T-cell (primary cell): ENCODE measurements at regions not wholly inside any gene's neighbourhood (a gene's known extent, or its start where the extent isn't known, plus 50 kb on each side); places are given as distances from the start of the nearest gene placed in this dataset.
A peak's percentile ranks its signal among the peaks of the same experiment; 100 is the strongest.

Experiments
- ATAC-seq, 4 experiments: fragments of 200-7000 bp in 3 of 4; fragments of 150-1000 bp in 1 of 4; cut with Tn5 transposase; replicated peaks in 1 of 4; 1 replicate in 3 of 4; 2 replicates in 1 of 4; pipeline ENCODE4 v1.10.0; 2021; ENCODE audit warnings: moderate library complexity in 3 of 4, mild to moderate bottlenecking in 2 of 4, moderate number of reproducible peaks in 1 of 4
- CTCF ChIA-PET, 2 donors: fragments of 300-600 bp; sonication (Branson Sonifier 250); formaldehyde crosslinking; loops; one replicate each; lab custom pipeline; 2022; ENCODE audit warnings: antibody characterized with exemption in 2 of 2; lab: Charles Lee
- POLR2A ChIA-PET, 2 donors: fragments of 300-600 bp; sonication (Branson Sonifier 250); formaldehyde crosslinking; loops; one replicate each; lab custom pipeline; 2022; ENCODE audit warnings: antibody characterized with exemption in 2 of 2; lab: Charles Lee
- DNase-seq, 35 experiments: peaks; one replicate each; pipeline versions ENCODE4 v3.0.0 to v3.0.0-alpha.2; 2013 to 2023
- H3K27ac ChIP-seq: one replicate; pipeline ENCODE4 v1.5.1; 2013; ENCODE audit warnings: low read length
- H3K27me3 ChIP-seq, 2 experiments: replicated peaks in 1 of 2; 1 replicate in 1 of 2; 2 replicates in 1 of 2; pipeline versions ENCODE4 v1.6.1 to v1.7.0; 2013; ENCODE audit warnings: low read length in 1 of 2, mixed read lengths in 1 of 2; ENCODE audit not compliant: control insufficient read depth in 2 of 2, insufficient read depth in 2 of 2; ENCODE audit errors: extremely low read depth in 1 of 2
- H3K36me3 ChIP-seq, 2 donors: 1 replicate in 1 of 2; 2 replicates in 1 of 2; pipeline versions ENCODE4 v1.6.1 to v1.7.0; 2013; ENCODE audit warnings: low read length in 1 of 2; ENCODE audit not compliant: control insufficient read depth in 2 of 2, insufficient read depth in 1 of 2; ENCODE audit errors: extremely low read depth in 1 of 2
- H3K4me1 ChIP-seq, 2 experiments: 1 replicate in 1 of 2; 2 replicates in 1 of 2; pipeline versions ENCODE4 v1.6.1 to v1.7.0; 2013; ENCODE audit warnings: low read length in 2 of 2, mixed read lengths in 1 of 2; ENCODE audit not compliant: insufficient read depth in 2 of 2, control insufficient read depth in 1 of 2; ENCODE audit errors: extremely low read depth in 1 of 2
- H3K4me3 ChIP-seq, 2 donors: 1 replicate in 1 of 2; 2 replicates in 1 of 2; pipeline versions ENCODE4 v1.5.1 to v1.7.0; 2013; ENCODE audit warnings: mild to moderate bottlenecking in 2 of 2, low read length in 1 of 2, moderate library complexity in 1 of 2; ENCODE audit not compliant: control insufficient read depth in 1 of 2; ENCODE audit errors: extremely low read depth in 1 of 2
- H3K9me3 ChIP-seq: 2 replicates; pipeline ENCODE4 v1.7.0; 2013
- H3K27ac Mint-ChIP-seq, 2 donors: one replicate each; pipeline ENCODE4 v1.8.0; 2020 to 2021; ENCODE audit warnings: mild to moderate bottlenecking in 2 of 2, mixed read lengths in 2 of 2
- H3K27me3 Mint-ChIP-seq, 2 donors: one replicate each; pipeline ENCODE4 v1.8.0; 2021 to 2022; ENCODE audit warnings: mixed read lengths in 2 of 2
- H3K36me3 Mint-ChIP-seq: one replicate; pipeline ENCODE4 v1.8.0; 2021; ENCODE audit warnings: mixed read lengths
- H3K4me1 Mint-ChIP-seq, 3 donors: one replicate each; pipeline ENCODE4 v1.8.0; 2020 to 2022; ENCODE audit warnings: mixed read lengths in 3 of 3, mild to moderate bottlenecking in 1 of 3
- H3K4me3 Mint-ChIP-seq, 3 donors: one replicate each; pipeline ENCODE4 v1.8.0; 2020 to 2022; ENCODE audit warnings: mild to moderate bottlenecking in 3 of 3, mixed read lengths in 3 of 3, moderate library complexity in 3 of 3
- H3K9me3 Mint-ChIP-seq, 3 donors: one replicate each; pipeline ENCODE4 v1.8.0; 2020 to 2022; ENCODE audit warnings: mixed read lengths in 3 of 3
- WGBS: methylation state at CpG from one replicate; pipeline ENCODE4 v1.1.5; 2013; ENCODE audit warnings: missing lambda C conversion rate; ENCODE audit not compliant: insufficient coverage; 5-methylcytosine and 5-hydroxymethylcytosine counted together

DNA sequence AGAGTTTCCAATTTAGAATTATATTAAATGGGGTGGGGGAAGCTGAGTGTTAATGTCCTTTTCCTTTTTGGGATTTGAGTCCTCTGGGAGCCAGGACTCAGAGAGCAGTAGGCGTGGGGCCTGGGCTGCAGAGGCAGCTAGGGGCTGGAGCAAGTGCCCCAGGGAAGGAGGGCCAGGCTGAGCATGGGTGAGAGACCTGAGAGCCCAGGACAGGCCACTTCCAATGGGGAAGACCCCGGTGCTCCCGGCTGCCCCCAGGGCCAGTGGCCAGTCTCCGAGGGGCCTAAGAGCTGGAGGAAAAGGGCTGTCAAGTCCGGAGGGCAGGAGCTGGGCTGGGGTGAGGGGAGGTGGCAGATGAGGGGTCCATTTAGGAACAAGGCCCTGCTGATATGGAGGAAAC, 371.5 kb downstream of the ZNF536 start:
- ChIA-PET POLR2A (interaction anchor here in 1 of 2 donors (0.6 kb wide), 1 partner anchor 327 kb away, joined by 8 read pairs; no protein-coding TSS in a partner anchor), CTCF (no interaction called here)
- DNase-seq (no peak), ATAC-seq (no peak)
- 76% methylated on average over 4 of the region's 5 CpGs for WGBS
- H3K4me1 ChIP-seq = no peaks in the 10 kb centered on the region
- no peaks in the 10 kb centered on the region for H3K9me3 Mint-ChIP-seq
- H3K36me3 ChIP-seq = no peaks in the 10 kb centered on the region
- H3K9me3 ChIP-seq = no peaks in the 10 kb centered on the region
- H3K27ac ChIP-seq = no peak overlapping the region
- H3K4me3 Mint-ChIP-seq = no peak overlapping the region
- peaks cover 9% of the 10 kb centered on the region in 2 donors for H3K27me3 Mint-ChIP-seq
- no peak overlapping the region for H3K27ac Mint-ChIP-seq
- no peak overlapping the region for H3K4me3 ChIP-seq
- no peaks in the 10 kb centered on the region for H3K4me1 Mint-ChIP-seq
- peaks cover 0 to 18% of the 10 kb centered on the region in 2 experiments for H3K27me3 ChIP-seq
- H3K36me3 Mint-ChIP-seq = no peaks in the 10 kb centered on the region

- Histone ChIP-seq H3K4me1 (no peaks in the 10 kb centered on the region), H3K27ac (no peak overlapping the region), H3K9me3 (no peaks in the 10 kb centered on the region), H3K27me3 (peaks cover 0 to 18% of the 10 kb centered on the region in 2 experiments), H3K36me3 (no peaks in the 10 kb centered on the region), H3K4me3 (no peak overlapping the region)
- peaks cover 9 to 10% of the 10 kb centered on the region in 2 donors for H3K27me3 Mint-ChIP-seq
- WGBS = 54% methylated on average over 10 of the region's 10 CpGs
- H3K4me1 Mint-ChIP-seq = no peaks in the 10 kb centered on the region
- ATAC-seq (no peak), DNase-seq (no peak)
- CTCF ChIA-PET = no interaction called here
- H3K9me3 Mint-ChIP-seq = no peaks in the 10 kb centered on the region
- H3K4me3 Mint-ChIP-seq = no peak overlapping the region
- H3K36me3 Mint-ChIP-seq = no peaks in the 10 kb centered on the region
- no peak overlapping the region for H3K27ac Mint-ChIP-seq
- POLR2A ChIA-PET = interaction anchor here in 1 of 2 donors (0.6 to 1.0 kb wide), 2 partner anchors 65 to 326 kb away, joined by 4 to 8 read pairs; no protein-coding TSS in a partner anchor
Measured at GRCh38 chr19:30743011-30743410, 370.8 kb downstream of the ZNF536 start.

- WGBS = 72% methylated on average over 9 of the region's 12 CpGs
- Histone ChIP-seq H3K4me3 (no peak overlapping the region), H3K9me3 (no peaks in the 10 kb centered on the region), H3K27me3 (peaks cover 0 to 16% of the 10 kb centered on the region in 2 experiments), H3K27ac (no peak overlapping the region), H3K36me3 (no peaks in the 10 kb centered on the region), H3K4me1 (no peaks in the 10 kb centered on the region)
- CTCF ChIA-PET = no interaction called here
- no peak overlapping the region for H3K27ac Mint-ChIP-seq
- no peak overlapping the region for H3K4me3 Mint-ChIP-seq
- POLR2A ChIA-PET = interaction anchor here in 1 of 2 donors (1.0 kb wide), 1 partner anchor 65 kb away, joined by 4 read pairs; no protein-coding TSS in a partner anchor
- H3K9me3 Mint-ChIP-seq = no peaks in the 10 kb centered on the region
- no peaks in the 10 kb centered on the region for H3K4me1 Mint-ChIP-seq
- no peak for ATAC-seq
- DNase-seq = no peak
- peaks cover 9 to 10% of the 10 kb centered on the region in 2 donors for H3K27me3 Mint-ChIP-seq
- H3K36me3 Mint-ChIP-seq = no peaks in the 10 kb centered on the region
Measured at GRCh38 chr19:30742406-30742938, 370.3 kb downstream of the ZNF536 start.

DNA sequence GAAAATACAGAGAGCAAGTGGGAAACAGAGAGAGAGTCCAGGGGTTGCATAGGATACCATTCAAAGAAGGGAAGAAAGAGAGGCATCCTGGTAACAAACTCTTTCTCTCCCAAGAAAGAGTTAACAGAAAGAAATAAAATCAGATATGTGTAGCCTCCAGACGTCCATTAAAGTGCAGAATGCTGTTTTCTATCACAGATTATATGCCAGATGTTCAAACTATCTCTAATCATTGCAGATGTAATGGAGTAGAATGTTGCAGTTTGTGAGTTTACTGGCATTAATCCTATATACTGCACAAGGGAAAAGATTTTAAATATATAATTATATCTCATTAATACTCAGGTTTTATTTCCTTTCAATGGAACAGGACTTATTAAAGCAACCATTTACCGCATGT, 369.4 kb downstream of the ZNF536 start:
- no peaks in the 10 kb centered on the region for H3K4me1 ChIP-seq
- DNase-seq (no peak), ATAC-seq (no peak)
- no peaks in the 10 kb centered on the region for H3K4me1 Mint-ChIP-seq
- CTCF ChIA-PET = no interaction called here
- no peaks in the 10 kb centered on the region for H3K9me3 ChIP-seq
- H3K4me3 Mint-ChIP-seq = no peak overlapping the region
- peaks cover 0 to 16% of the 10 kb centered on the region in 2 experiments for H3K27me3 ChIP-seq
- H3K4me3 ChIP-seq = no peak overlapping the region
- no peak overlapping the region for H3K27ac ChIP-seq
- H3K9me3 Mint-ChIP-seq = no peaks in the 10 kb centered on the region
- H3K27ac Mint-ChIP-seq = no peak overlapping the region
- H3K27me3 Mint-ChIP-seq = peaks cover 11 to 16% of the 10 kb centered on the region in 2 donors
- POLR2A ChIA-PET = no interaction called here
- 100% methylated on average over 1 of the region's 2 CpGs for WGBS
- H3K36me3 ChIP-seq = no peaks in the 10 kb centered on the region
- no peaks in the 10 kb centered on the region for H3K36me3 Mint-ChIP-seq

DNA sequence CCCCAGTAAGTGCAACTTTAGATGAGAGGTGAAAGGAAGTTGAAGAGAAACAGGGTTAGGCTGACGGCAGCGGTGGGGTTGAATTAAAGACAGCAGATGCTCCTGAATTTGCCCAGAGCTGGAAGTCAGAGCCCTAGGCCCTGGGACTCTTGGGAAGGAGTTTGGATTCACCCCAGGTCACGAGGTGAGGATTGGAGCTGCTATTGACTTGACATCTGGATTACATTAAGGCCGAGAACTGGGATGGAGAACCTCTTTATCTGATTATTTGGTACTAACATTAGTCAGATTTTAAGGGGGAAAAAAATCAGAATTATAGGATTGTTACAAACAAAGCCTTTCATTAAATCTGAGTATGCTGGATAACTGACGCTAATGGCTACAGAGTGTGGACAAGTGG, 367.2 kb downstream of the ZNF536 start:
- Histone ChIP-seq H3K4me3 (no peak overlapping the region), H3K27ac (no peak overlapping the region), H3K4me1 (no peaks in the 10 kb centered on the region), H3K36me3 (no peaks in the 10 kb centered on the region), H3K27me3 (peaks cover 0 to 15% of the 10 kb centered on the region in 2 experiments), H3K9me3 (no peaks in the 10 kb centered on the region)
- ATAC-seq (no peak), DNase-seq (no peak)
- no peaks in the 10 kb centered on the region for H3K4me1 Mint-ChIP-seq
- H3K4me3 Mint-ChIP-seq = no peak overlapping the region
- no peaks in the 10 kb centered on the region for H3K9me3 Mint-ChIP-seq
- CTCF ChIA-PET = no interaction called here
- peaks cover 11 to 19% of the 10 kb centered on the region in 2 donors for H3K27me3 Mint-ChIP-seq
- 83% methylated on average over 5 of the region's 5 CpGs for WGBS
- POLR2A ChIA-PET = no interaction called here
- no peaks in the 10 kb centered on the region for H3K36me3 Mint-ChIP-seq
- no peak overlapping the region for H3K27ac Mint-ChIP-seq

DNA sequence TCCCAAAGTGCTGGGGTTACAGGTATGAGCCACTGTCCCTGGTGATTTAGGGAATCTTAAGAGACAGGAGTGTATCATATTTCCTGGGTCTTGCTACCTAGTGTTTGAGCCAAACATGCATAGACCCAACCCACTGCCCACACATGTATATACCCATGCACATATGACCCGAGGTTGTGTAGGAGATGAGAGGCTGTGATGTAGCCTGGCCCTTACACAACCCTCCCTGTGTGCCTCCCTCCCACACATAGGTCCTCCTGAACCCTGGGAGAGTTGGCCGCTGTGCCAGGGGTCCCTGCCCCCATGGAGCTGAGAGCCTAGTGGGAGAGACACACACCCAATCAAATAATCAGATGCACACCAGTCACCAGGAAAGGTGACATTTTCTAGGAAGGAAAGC, 365.9 kb downstream of the ZNF536 start:
- WGBS = no CpG with 5 or more reads among the region's 2 CpGs
- H3K27me3 Mint-ChIP-seq = peaks cover 10 to 20% of the 10 kb centered on the region in 2 donors

More for the DNA sequence above, 365.9 kb downstream of the ZNF536 start:
- H3K27ac ChIP-seq = no peak overlapping the region
- no peak overlapping the region for H3K27ac Mint-ChIP-seq
- H3K4me1 Mint-ChIP-seq = no peaks in the 10 kb centered on the region
- H3K27me3 ChIP-seq = peaks cover 0 to 11% of the 10 kb centered on the region in 2 experiments
- no peaks in the 10 kb centered on the region for H3K36me3 Mint-ChIP-seq
- peak in 1 of 4 experiments; percentile 21 for ATAC-seq
- DNase-seq = no peak
- POLR2A ChIA-PET = no interaction called here
- no peaks in the 10 kb centered on the region for H3K36me3 ChIP-seq
- no peaks in the 10 kb centered on the region for H3K9me3 ChIP-seq
- no peak overlapping the region for H3K4me3 ChIP-seq
- no peaks in the 10 kb centered on the region for H3K4me1 ChIP-seq
- CTCF ChIA-PET = no interaction called here
- H3K4me3 Mint-ChIP-seq = no peak overlapping the region
- no peaks in the 10 kb centered on the region for H3K9me3 Mint-ChIP-seq
